ENCODE measurements at regions not wholly inside any gene's neighbourhood (a gene's known extent, or its start where the extent isn't known, plus 50 kb on each side); places are given as distances from the start of the nearest gene placed in this dataset.

GRCh38 chr5:2658447-2658846 lies 93.0 kb downstream of the IRX2 start:
- no peak for TF ChIP-seq CTCF (IDR thresholded peaks at IDR 0.05; ENCODE audit: low read depth, low read length)
- no peak for TF ChIP-seq EZH2phosphoT487 (IDR thresholded peaks at IDR 0.05; ENCODE audit: low read depth)

Measured in OCI-LY3 (cell line).